ENCODE measurements at regions not wholly inside any gene's neighbourhood (a gene's known extent, or its start where the extent isn't known, plus 50 kb on each side); places are given as distances from the start of the nearest gene placed in this dataset.
A peak's percentile ranks its signal among the peaks of the same experiment; 100 is the strongest.
"Not testable (repeated sequence)": the region's sequence is repeated elsewhere in the genome, so short reads cannot be mapped to it uniquely, and the experiment has no call there.

GRCh38 chr7:119968411-119968810 lies 304.6 kb upstream of the KCND2 start:
- DNase-seq: not testable (repeated sequence)

GRCh38 chr7:119969054-119969453 lies 303.9 kb upstream of the KCND2 start:
- peak in 1 of 2 experiments; percentile 23 for DNase-seq

GRCh38 chr7:119969763-119970162 lies 303.2 kb upstream of the KCND2 start:
- DNase-seq: no peak

GRCh38 chr7:119974972-119975371 lies 298.0 kb upstream of the KCND2 start:
- no peak for DNase-seq

GRCh38 chr7:119982884-119983283 lies 290.1 kb upstream of the KCND2 start:
- DNase-seq: no peak

- DNase-seq: no peak
These were observed 289.5 kb upstream of the KCND2 start for GRCh38 chr7:119983468-119983867.

- no peak for DNase-seq
These were observed 288.7 kb upstream of the KCND2 start for GRCh38 chr7:119984247-119984646.

- no peak for DNase-seq
These were observed 284.6 kb upstream of the KCND2 start for GRCh38 chr7:119988401-119988800.

- no peak for DNase-seq
These were observed 278.0 kb upstream of the KCND2 start for GRCh38 chr7:119994928-119995327.

- DNase-seq: no peak
These were observed 276.3 kb upstream of the KCND2 start for GRCh38 chr7:119996634-119997033.

GRCh38 chr7:119999738-120000475 lies 273.1 kb upstream of the KCND2 start:
- no peak for DNase-seq

GRCh38 chr7:120005720-120006119 lies 267.3 kb upstream of the KCND2 start:
- no peak for DNase-seq

- DNase-seq: not testable (repeated sequence)
These were observed 258.7 kb upstream of the KCND2 start for GRCh38 chr7:120014301-120014700.

- no peak for DNase-seq
These were observed 258.0 kb upstream of the KCND2 start for GRCh38 chr7:120014925-120015465.

GRCh38 chr7:120021085-120021484 lies 251.9 kb upstream of the KCND2 start:
- no peak for DNase-seq

GRCh38 chr7:120023494-120024167 lies 249.3 kb upstream of the KCND2 start:
- DNase-seq: no peak

GRCh38 chr7:120028636-120029035 lies 244.3 kb upstream of the KCND2 start:
- no peak for DNase-seq

GRCh38 chr7:120030876-120031275 lies 242.1 kb upstream of the KCND2 start:
- DNase-seq: peak; percentile 28 to 59

- no peak for DNase-seq
These were observed 239.9 kb upstream of the KCND2 start for GRCh38 chr7:120033114-120033513.

- no peak for DNase-seq
These were observed 233.8 kb upstream of the KCND2 start for GRCh38 chr7:120039138-120039537.

GRCh38 chr7:120041798-120042197 lies 231.2 kb upstream of the KCND2 start:
- no peak for DNase-seq

GRCh38 chr7:120043250-120043649 lies 229.7 kb upstream of the KCND2 start:
- DNase-seq: no peak

GRCh38 chr7:120052884-120053382 lies 220.0 kb upstream of the KCND2 start:
- DNase-seq: no peak

- DNase-seq: no peak
These were observed 219.5 kb upstream of the KCND2 start for GRCh38 chr7:120053390-120053961.
